H9 (cell line): ENCODE measurements at regions not wholly inside any gene's neighbourhood (a gene's known extent, or its start where the extent isn't known, plus 50 kb on each side); places are given as distances from the start of the nearest gene placed in this dataset.

Experiments
- DNase-seq: peaks from one replicate; pipeline ENCODE4 v3.0.0-alpha.2; 2017
- H2AFZ ChIP-seq: one replicate; pipeline ENCODE4 v1.6.1; 2013; ENCODE audit warnings: mild to moderate bottlenecking, low read length, control low read depth, moderate library complexity
- H2AK5ac ChIP-seq: 2 replicates; pipeline ENCODE4 v1.6.1; 2013; ENCODE audit warnings: low read length, control low read depth, mixed read lengths; ENCODE audit not compliant: insufficient read length
- H2BK120ac ChIP-seq: one replicate; pipeline ENCODE4 v1.6.1; 2013; ENCODE audit warnings: low read depth, mild to moderate bottlenecking, low read length, control low read depth, inconsistent platforms; ENCODE audit not compliant: poor library complexity, severe bottlenecking
- H2BK12ac ChIP-seq: 2 replicates; pipeline ENCODE4 v1.6.1; 2013; ENCODE audit warnings: low read length, control low read depth, mixed read lengths, low read depth; ENCODE audit not compliant: insufficient read length
- H2BK15ac ChIP-seq: 2 replicates; pipeline ENCODE4 v1.6.1; 2013; ENCODE audit warnings: low read depth, low read length, control low read depth
- H2BK20ac ChIP-seq: one replicate; pipeline ENCODE4 v1.6.1; 2013; ENCODE audit warnings: low read depth, mild to moderate bottlenecking, low read length, control low read depth, inconsistent platforms; ENCODE audit not compliant: poor library complexity, severe bottlenecking
- H2BK5ac ChIP-seq: 2 replicates; pipeline ENCODE4 v1.6.1; 2013; ENCODE audit warnings: low read length, control low read depth, mixed read lengths; ENCODE audit not compliant: insufficient read length
- H3K14ac ChIP-seq: 2 replicates; pipeline ENCODE4 v1.6.1; 2013; ENCODE audit warnings: low read length, control low read depth; ENCODE audit not compliant: insufficient read depth
- H3K18ac ChIP-seq: 2 replicates; pipeline ENCODE4 v1.6.1; 2013; ENCODE audit warnings: low read depth, mild to moderate bottlenecking, mixed read lengths, low read length, control low read depth; ENCODE audit not compliant: insufficient read length
- H3K23ac ChIP-seq: 2 replicates; pipeline ENCODE4 v1.6.1; 2013; ENCODE audit warnings: low read length, control low read depth, mixed read lengths, low read depth; ENCODE audit not compliant: insufficient read length
- H3K23me2 ChIP-seq: 2 replicates; pipeline ENCODE4 v1.6.1; 2013; ENCODE audit warnings: low read depth, mild to moderate bottlenecking, mixed read lengths, low read length, control low read depth; ENCODE audit not compliant: insufficient read length, poor library complexity, severe bottlenecking
- H3K27ac ChIP-seq: 2 replicates; pipeline ENCODE4 v1.5.1; 2013; ENCODE audit warnings: low read length, control low read depth, mixed read lengths, low read depth; ENCODE audit not compliant: insufficient read length
- H3K27me3 ChIP-seq: 2 replicates; pipeline ENCODE4 v1.6.1; 2013; ENCODE audit warnings: low read length, control low read depth, inconsistent platforms; ENCODE audit not compliant: insufficient read depth
- H3K4ac ChIP-seq: 2 replicates; pipeline ENCODE4 v1.6.1; 2013; ENCODE audit warnings: low read depth, mild to moderate bottlenecking, control low read depth, inconsistent platforms, low read length, moderate library complexity
- H3K4me1 ChIP-seq: 2 replicates; pipeline ENCODE4 v1.6.1; 2013; ENCODE audit warnings: low read length, control low read depth, inconsistent platforms; ENCODE audit not compliant: insufficient read depth
- H3K4me2 ChIP-seq: 2 replicates; pipeline ENCODE4 v1.6.1; 2013; ENCODE audit warnings: low read length, control low read depth, mixed read lengths; ENCODE audit not compliant: insufficient read length, insufficient read depth
- H3K56ac ChIP-seq: 2 replicates; pipeline ENCODE4 v1.6.1; 2013; ENCODE audit warnings: low read depth, mild to moderate bottlenecking, mixed read lengths, low read length, control low read depth; ENCODE audit not compliant: insufficient read length
- H3K79me1 ChIP-seq: 2 replicates; pipeline ENCODE4 v1.6.1; 2013; ENCODE audit warnings: low read depth, mild to moderate bottlenecking, moderate library complexity, low read length, control low read depth, inconsistent platforms; ENCODE audit not compliant: insufficient read depth, poor library complexity, severe bottlenecking
- H3K79me2 ChIP-seq: 2 replicates; pipeline ENCODE4 v1.6.1; 2013; ENCODE audit warnings: low read length, control low read depth, inconsistent platforms; ENCODE audit not compliant: insufficient read depth
- H3K9ac ChIP-seq: 2 replicates; pipeline ENCODE4 v1.6.1; 2013; ENCODE audit warnings: low read length, control low read depth, mixed read lengths; ENCODE audit not compliant: insufficient read length; ENCODE audit errors: extremely low read depth
- H3K9me3 ChIP-seq: one replicate; pipeline ENCODE4 v1.6.1; 2013; ENCODE audit warnings: low read depth, low read length, inconsistent platforms; ENCODE audit not compliant: control insufficient read depth
- H3T11ph ChIP-seq: one replicate; pipeline ENCODE4 v1.6.1; 2013; ENCODE audit warnings: mild to moderate bottlenecking, low read length, control low read depth, inconsistent platforms
- H4K20me1 ChIP-seq: one replicate; pipeline ENCODE4 v1.6.1; 2013; ENCODE audit not compliant: control insufficient read depth, insufficient read length, insufficient read depth
- H4K5ac ChIP-seq: 2 replicates; pipeline ENCODE4 v1.6.1; 2013; ENCODE audit warnings: low read depth, mild to moderate bottlenecking, mixed read lengths, low read length, control low read depth; ENCODE audit not compliant: insufficient read length
- H4K8ac ChIP-seq: replicated peaks from 2 replicates; pipeline ENCODE4 v1.6.1; 2013; ENCODE audit warnings: low read length, control low read depth, mixed read lengths, low read depth; ENCODE audit not compliant: insufficient read length
- H4K91ac ChIP-seq: 2 replicates; pipeline ENCODE4 v1.6.1; 2013; ENCODE audit warnings: low read depth, mild to moderate bottlenecking, moderate library complexity, mixed read lengths, low read length, control low read depth; ENCODE audit not compliant: insufficient read length
- H3K27ac Mint-ChIP-seq, 3 experiments: 2 replicates in 2 of 3; 3 replicates in 1 of 3; pipeline ENCODE4 v1.8.0; 2020 to 2021; ENCODE audit warnings: mixed read lengths in 3 of 3, mild to moderate bottlenecking in 1 of 3, moderate library complexity in 1 of 3
- H3K27me3 Mint-ChIP-seq: 2 replicates; pipeline ENCODE4 v1.8.0; 2021; ENCODE audit warnings: low read depth, mild to moderate bottlenecking, moderate library complexity, mixed read lengths
- H3K36me3 Mint-ChIP-seq, 3 experiments: 2 replicates in 2 of 3; 3 replicates in 1 of 3; pipeline ENCODE4 v1.8.0; 2020 to 2021; ENCODE audit warnings: low read depth in 3 of 3, mixed read lengths in 3 of 3; ENCODE audit not compliant: insufficient read depth in 1 of 3
- H3K4me1 Mint-ChIP-seq, 2 experiments: 2 replicates each; pipeline ENCODE4 v1.8.0; 2020; ENCODE audit warnings: mixed read lengths in 2 of 2
- H3K4me3 Mint-ChIP-seq, 2 experiments: 2 replicates in 1 of 2; 3 replicates in 1 of 2; pipeline ENCODE4 v1.8.0; 2020 to 2021; ENCODE audit warnings: mild to moderate bottlenecking in 2 of 2, mixed read lengths in 2 of 2, moderate library complexity in 1 of 2
- H3K9me3 Mint-ChIP-seq, 2 experiments: 2 replicates in 1 of 2; 3 replicates in 1 of 2; pipeline ENCODE4 v1.8.0; 2020; ENCODE audit warnings: mild to moderate bottlenecking in 2 of 2, mixed read lengths in 2 of 2, moderate library complexity in 1 of 2
- CTCF ChIP-seq: fragments of 200-600 bp; sonication (generic); conservative IDR thresholded peaks from 3 replicates; pipeline ENCODE4 v1.8.0; 2021; ENCODE audit warnings: antibody characterized with exemption, mild to moderate bottlenecking
- WGBS: extraction: QIAGEN DNeasy Blood & Tissue Kit; methylation state at CpG from one replicate; pipeline ENCODE4 v1.1.7; 2013; ENCODE audit warnings: missing lambda C conversion rate, low lambda C conversion rate, mixed read lengths; ENCODE audit not compliant: insufficient read length; ENCODE audit errors: extremely low coverage; 5-methylcytosine and 5-hydroxymethylcytosine counted together

- no peaks in the 10 kb centered on the region for H3K9me3 Mint-ChIP-seq
- H2BK20ac ChIP-seq = no peak overlapping the region
- H3K4me1 ChIP-seq = no peaks in the 10 kb centered on the region
- H3K36me3 Mint-ChIP-seq = no peaks in the 10 kb centered on the region
- no peak overlapping the region for H3K18ac ChIP-seq
- H4K20me1 ChIP-seq = no peaks in the 10 kb centered on the region
- no peak overlapping the region for H2BK5ac ChIP-seq
- H4K5ac ChIP-seq = no peak overlapping the region
- no peak overlapping the region for H4K8ac ChIP-seq
- no peaks in the 10 kb centered on the region for H3K23me2 ChIP-seq
- no peak for DNase-seq
- H3K14ac ChIP-seq = no peak overlapping the region
- H3K23ac ChIP-seq = no peak overlapping the region
- H3K9me3 ChIP-seq = no peaks in the 10 kb centered on the region
- no peak overlapping the region for H2AK5ac ChIP-seq
- no peak overlapping the region for H3T11ph ChIP-seq
- no peak overlapping the region for H3K4ac ChIP-seq
- H2BK120ac ChIP-seq = no peak overlapping the region
- no peaks in the 10 kb centered on the region for H3K27me3 Mint-ChIP-seq
- no peak overlapping the region for H4K91ac ChIP-seq
- H3K27ac ChIP-seq = no peak overlapping the region
- H3K27me3 ChIP-seq = no peaks in the 10 kb centered on the region
- H3K4me1 Mint-ChIP-seq = no peaks in the 10 kb centered on the region
- H2AFZ ChIP-seq = no peak overlapping the region
- H3K56ac ChIP-seq = no peak overlapping the region
- H3K79me2 ChIP-seq = no peaks in the 10 kb centered on the region
- no peak overlapping the region for H2BK15ac ChIP-seq
- H3K79me1 ChIP-seq = no peaks in the 10 kb centered on the region
- H3K27ac Mint-ChIP-seq = no peak overlapping the region
- no peak overlapping the region for H3K9ac ChIP-seq
- no peak for TF ChIP-seq CTCF
- H3K4me2 ChIP-seq = no peak overlapping the region
- no peak overlapping the region for H2BK12ac ChIP-seq
- no CpG with 5 or more reads among the region's 3 CpGs for WGBS
- no peak overlapping the region for H3K4me3 Mint-ChIP-seq
These were observed 532.2 kb upstream of the API5 start for GRCh38 chr11:42779555-42779954.
